ENCODE measurements at regions not wholly inside any gene's neighbourhood (a gene's known extent, or its start where the extent isn't known, plus 50 kb on each side); places are given as distances from the start of the nearest gene placed in this dataset.

DNA sequence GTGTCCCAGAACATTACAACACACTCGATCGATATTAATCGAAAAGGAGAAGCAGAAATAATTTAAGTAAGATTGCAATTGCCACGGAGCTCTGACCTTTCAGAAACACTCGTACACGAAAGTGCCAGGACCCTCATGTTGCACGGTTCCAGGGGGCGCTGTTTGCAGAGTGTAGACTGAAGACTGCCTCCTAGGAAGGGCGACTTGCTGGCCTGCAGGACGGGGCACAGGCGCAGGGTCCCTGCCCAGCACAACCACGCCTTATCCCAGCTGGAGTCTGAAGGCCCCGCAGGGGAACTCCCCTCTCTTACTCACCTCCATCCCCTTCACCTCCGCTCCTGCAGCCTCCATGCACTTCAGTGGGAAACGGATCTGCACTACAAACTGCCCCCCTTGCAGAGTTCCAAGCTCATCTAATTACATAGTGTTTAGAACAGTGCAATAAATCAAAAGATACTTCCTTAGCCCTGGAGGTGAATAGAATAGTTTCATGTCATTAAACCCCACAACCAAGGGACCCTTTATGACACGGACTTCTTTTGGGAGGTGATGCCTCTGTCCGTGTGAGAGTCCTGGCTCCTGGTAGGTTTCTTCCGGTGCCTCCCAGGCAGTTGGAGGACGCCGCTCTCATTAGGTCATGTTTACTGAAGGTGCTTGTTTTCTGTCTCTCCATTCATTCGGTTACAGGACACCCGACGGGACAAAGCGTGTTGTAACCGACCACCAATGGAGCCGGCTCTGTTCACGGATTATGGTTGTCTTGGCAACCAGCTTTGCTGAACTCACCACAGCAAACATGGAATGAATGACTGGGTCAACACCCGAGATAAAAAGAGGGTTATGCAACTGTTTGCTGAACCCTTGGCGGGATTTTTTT is 262.2 kb downstream of the BAMBI start:
- SMC1A ChIA-PET (ENCODE audit: uncharacterized antibody, unreplicated experiment): no interaction called here
- Histone ChIP-seq H3K36me3 (ENCODE audit: control insufficient read depth in 2 of 2, insufficient read depth in 2 of 2, low read length in 1 of 2) (no peaks in the 10 kb centered on the region), H3K4me1 (ENCODE audit: control insufficient read depth, insufficient read depth, low read length) (no peaks in the 10 kb centered on the region), H3K9me3 (replicated peaks; ENCODE audit: control insufficient read depth, insufficient read depth, low read length) (no peaks in the 10 kb centered on the region), H4K20me1 (ENCODE audit: control insufficient read depth, insufficient read depth) (no peaks in the 10 kb centered on the region), H3K79me2 (ENCODE audit: control insufficient read depth, insufficient read depth, low read length) (no peaks in the 10 kb centered on the region), H2AFZ (ENCODE audit: control insufficient read depth, low read depth, low read length) (no peak overlapping the region), H3K9ac (ENCODE audit: control insufficient read depth, insufficient read depth, low read length) (no peak overlapping the region), H3K27me3 (replicated peaks in 1 of 2; ENCODE audit: control insufficient read depth in 2 of 2, insufficient read depth in 2 of 2, low read length in 1 of 2) (no peaks in the 10 kb centered on the region), H3K4me2 (ENCODE audit: control insufficient read depth, insufficient read depth) (no peak overlapping the region), H3K4me3 (no peak overlapping the region), H3K27ac (ENCODE audit: control insufficient read depth, insufficient read depth) (no peak overlapping the region)
- POLR2A ChIA-PET: no interaction called here
- intact Hi-C loops (cut with micrococcal nuclease; ENCODE audit: unreplicated experiment) (no loop called here), in situ Hi-C loops (cut with MboI) (no loop called here)
- CTCF ChIA-PET: no interaction called here
- DNase-seq (ENCODE audit: low read depth, low spot score) (no peak), FAIRE-seq (no peak), ATAC-seq (no peak)
- 52% methylated on average over 29 of the region's 29 CpGs for WGBS (ENCODE audit: insufficient coverage, insufficient replicate concordance, low lambda C conversion rate, missing lambda C conversion rate)
- TF ChIP-seq RFX5 (IDR thresholded peaks at IDR 0.05; ENCODE audit: low read depth, low read length): no peak
- TF ChIP-seq, protein P1, sequence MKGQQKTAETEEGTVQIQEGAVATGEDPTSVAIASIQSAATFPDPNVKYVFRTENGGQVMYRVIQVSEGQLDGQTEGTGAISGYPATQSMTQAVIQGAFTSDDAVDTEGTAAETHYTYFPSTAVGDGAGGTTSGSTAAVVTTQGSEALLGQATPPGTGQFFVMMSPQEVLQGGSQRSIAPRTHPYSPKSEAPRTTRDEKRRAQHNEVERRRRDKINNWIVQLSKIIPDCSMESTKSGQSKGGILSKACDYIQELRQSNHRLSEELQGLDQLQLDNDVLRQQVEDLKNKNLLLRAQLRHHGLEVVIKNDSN (IDR thresholded peaks at IDR 0.05; ENCODE audit: borderline replicate concordance, extremely low read length, insufficient read depth, low read depth, low read length): no peak
- no peak for TF ChIP-seq SMC3 (IDR thresholded peaks at IDR 0.05; ENCODE audit: borderline replicate concordance, low read length)
- TF ChIP-seq NRF1 (conservative IDR thresholded peaks at IDR 0.05; ENCODE audit: low read depth, low read length): no peak
- no peak for TF ChIP-seq RCOR1 (conservative IDR thresholded peaks at IDR 0.05; ENCODE audit: low read depth, low read length)
- RAD21 ChIA-PET (ENCODE audit: unreplicated experiment): no interaction called here
- BruUV-seq (replicated peaks): no TSS peak

Data from GM12878 (cell line).